GM21515 (cell line): ENCODE measurements at regions not wholly inside any gene's neighbourhood (a gene's known extent, or its start where the extent isn't known, plus 50 kb on each side); places are given as distances from the start of the nearest gene placed in this dataset.

ENCODE experiments used
- ATAC-seq: cut with Tn5 transposase; IDR thresholded peaks from one replicate; pipeline ENCODE4 v1.9.1; 2021; ENCODE audit not compliant: unreplicated experiment

- no peak for ATAC-seq
Measured at GRCh38 chrX:15985937-15986336, 131.3 kb upstream of the AP1S2 start.

GRCh38 chrX:15983034-15983433 is 128.4 kb upstream of the AP1S2 start:
- no peak for ATAC-seq

GRCh38 chrX:15977644-15978043 is 123.0 kb upstream of the AP1S2 start:
- no peak for ATAC-seq

GRCh38 chrX:15976396-15976795 is 121.8 kb upstream of the AP1S2 start:
- no peak for ATAC-seq

- no peak for ATAC-seq
Measured at GRCh38 chrX:15973946-15974345, 119.3 kb upstream of the AP1S2 start.

- no peak for ATAC-seq
Measured at GRCh38 chrX:15973299-15973698, 118.7 kb upstream of the AP1S2 start.

- ATAC-seq, result no peak
Measured at GRCh38 chrX:15971696-15972095, 117.1 kb upstream of the AP1S2 start.

- ATAC-seq, result no peak
Measured at GRCh38 chrX:15963858-15964257, 109.2 kb upstream of the AP1S2 start.

- no peak for ATAC-seq
Measured at GRCh38 chrX:15960237-15960636, 105.6 kb upstream of the AP1S2 start.

- no peak for ATAC-seq
Measured at GRCh38 chrX:15956681-15957080, 102.1 kb upstream of the AP1S2 start.

GRCh38 chrX:15953801-15954200 is 99.2 kb upstream of the AP1S2 start:
- no peak for ATAC-seq

- ATAC-seq, result no peak
Measured at GRCh38 chrX:15952212-15952611, 97.6 kb upstream of the AP1S2 start.

GRCh38 chrX:15948318-15948660 is 93.7 kb upstream of the AP1S2 start:
- ATAC-seq, result no peak

- no peak for ATAC-seq
Measured at GRCh38 chrX:15947648-15948317, 93.2 kb upstream of the AP1S2 start.

- no peak for ATAC-seq
Measured at GRCh38 chrX:15946783-15947580, 92.4 kb upstream of the AP1S2 start.

- no peak for ATAC-seq
Measured at GRCh38 chrX:15943391-15943790, 88.8 kb upstream of the AP1S2 start.

GRCh38 chrX:15942307-15942706 is 87.7 kb upstream of the AP1S2 start:
- no peak for ATAC-seq

- no peak for ATAC-seq
Measured at GRCh38 chrX:15939737-15940136, 85.1 kb upstream of the AP1S2 start.

GRCh38 chrX:15938072-15938471 is 83.5 kb upstream of the AP1S2 start:
- no peak for ATAC-seq

GRCh38 chrX:15931362-15931761 is 76.7 kb upstream of the AP1S2 start:
- ATAC-seq, result no peak

GRCh38 chrX:15930585-15930984 is 76.0 kb upstream of the AP1S2 start:
- ATAC-seq, result no peak

- ATAC-seq, result no peak
Measured at GRCh38 chrX:15929194-15929593, 74.6 kb upstream of the AP1S2 start.

- ATAC-seq, result no peak
Measured at GRCh38 chrX:15926622-15927021, 72.0 kb upstream of the AP1S2 start.
